Liver (tissue), 7 donors: ENCODE measurements at regions not wholly inside any gene's neighbourhood (a gene's known extent, or its start where the extent isn't known, plus 50 kb on each side); places are given as distances from the start of the nearest gene placed in this dataset.

ENCODE experiments used
- DNase-seq: peaks from one replicate; pipeline ENCODE4 v3.0.0-alpha.2; 2017; ENCODE audit warnings: low spot score
- H3K27ac ChIP-seq, 2 donors: one replicate each; pipeline ENCODE4 v1.7.0; 2013; ENCODE audit warnings: inconsistent platforms in 2 of 2, low read length in 2 of 2, control low read depth in 1 of 2, low read depth in 1 of 2, mild to moderate bottlenecking in 1 of 2
- H3K27me3 ChIP-seq, 4 donors: one replicate each; pipeline versions ENCODE4 v1.6.1 to v1.7.0; 2013; ENCODE audit warnings: low read length in 3 of 4, inconsistent platforms in 1 of 4, mild to moderate bottlenecking in 1 of 4, moderate library complexity in 1 of 4; ENCODE audit not compliant: control insufficient read depth in 4 of 4, insufficient read depth in 4 of 4
- H3K36me3 ChIP-seq, 4 donors: one replicate each; pipeline versions ENCODE4 v1.6.1 to v1.7.0; 2013; ENCODE audit warnings: low read length in 3 of 4, mild to moderate bottlenecking in 3 of 4, low read depth in 1 of 4, moderate library complexity in 1 of 4; ENCODE audit not compliant: control insufficient read depth in 4 of 4, insufficient read depth in 3 of 4
- H3K4me1 ChIP-seq, 4 donors: one replicate each; pipeline versions ENCODE4 v1.6.1 to v1.7.0; 2013; ENCODE audit warnings: low read length in 3 of 4, mild to moderate bottlenecking in 3 of 4, moderate library complexity in 1 of 4; ENCODE audit not compliant: control insufficient read depth in 4 of 4, insufficient read depth in 4 of 4
- H3K4me3 ChIP-seq, 3 donors: one replicate each; pipeline versions ENCODE4 v1.6.1 to v1.7.0; 2013; ENCODE audit warnings: low read length in 3 of 3, control low read depth in 1 of 3, low read depth in 1 of 3, mild to moderate bottlenecking in 1 of 3
- H3K9ac ChIP-seq, 2 donors: one replicate each; pipeline ENCODE4 v1.7.0; 2013; ENCODE audit warnings: low read length in 2 of 2, mild to moderate bottlenecking in 2 of 2, moderate library complexity in 2 of 2, control low read depth in 1 of 2, low read depth in 1 of 2
- H3K9me3 ChIP-seq, 4 donors: one replicate each; pipeline versions ENCODE4 v1.6.1 to v1.7.0; 2013; ENCODE audit warnings: low read length in 3 of 4; ENCODE audit not compliant: control insufficient read depth in 4 of 4
- ATF3 ChIP-seq: IDR thresholded peaks from 2 replicates; pipeline ENCODE4 v1.6.1; 2016; ENCODE audit warnings: antibody characterized with exemption
- EGR1 ChIP-seq, 2 donors: IDR thresholded peaks; 2 replicates each; pipeline ENCODE4 v1.6.1; 2016 to 2018; ENCODE audit warnings: antibody characterized with exemption in 2 of 2, low read depth in 2 of 2
- FOXA1 ChIP-seq: IDR thresholded peaks from 2 replicates; pipeline ENCODE4 v1.6.1; 2016; ENCODE audit warnings: antibody characterized with exemption
- FOXA2 ChIP-seq: IDR thresholded peaks from 2 replicates; pipeline ENCODE4 v1.6.1; 2016; ENCODE audit warnings: antibody characterized with exemption
- GABPA ChIP-seq, 2 donors: IDR thresholded peaks in 1 of 2; conservative IDR thresholded peaks in 1 of 2; 2 replicates each; pipeline ENCODE4 v1.6.1; 2016; ENCODE audit warnings: antibody characterized with exemption in 2 of 2, mild to moderate bottlenecking in 1 of 2, moderate library complexity in 1 of 2
- HNF4A ChIP-seq, 2 donors: conservative IDR thresholded peaks; 2 replicates each; pipeline ENCODE4 v1.6.1; 2016; ENCODE audit warnings: antibody characterized with exemption in 2 of 2, mild to moderate bottlenecking in 2 of 2
- HNF4G ChIP-seq: IDR thresholded peaks from 2 replicates; pipeline ENCODE4 v1.6.1; 2016; ENCODE audit warnings: antibody characterized with exemption
- MAX ChIP-seq: IDR thresholded peaks from 2 replicates; pipeline ENCODE4 v1.6.1; 2016; ENCODE audit warnings: antibody characterized with exemption
- NR2F2 ChIP-seq: IDR thresholded peaks from 2 replicates; pipeline ENCODE4 v1.6.1; 2016; ENCODE audit warnings: antibody characterized with exemption
- RAD21 ChIP-seq, 2 donors: IDR thresholded peaks; 2 replicates each; pipeline ENCODE4 v1.6.1; 2016; ENCODE audit warnings: antibody characterized with exemption in 2 of 2, mild to moderate bottlenecking in 2 of 2
- RXRA ChIP-seq, 2 donors: IDR thresholded peaks; 2 replicates each; pipeline ENCODE4 v1.6.1; 2017 to 2018; ENCODE audit warnings: antibody characterized with exemption in 2 of 2, mild to moderate bottlenecking in 1 of 2
- SP1 ChIP-seq: IDR thresholded peaks from 2 replicates; pipeline ENCODE4 v1.6.1; 2018; ENCODE audit warnings: antibody characterized with exemption, mild to moderate bottlenecking
- TAF1 ChIP-seq: conservative IDR thresholded peaks from 2 replicates; pipeline ENCODE4 v1.6.1; 2016; ENCODE audit warnings: antibody characterized with exemption, mild to moderate bottlenecking
- YY1 ChIP-seq: IDR thresholded peaks from 2 replicates; pipeline ENCODE4 v1.6.1; 2016; ENCODE audit warnings: antibody characterized with exemption, mild to moderate bottlenecking
- WGBS: extraction: QIAGEN DNeasy Blood & Tissue Kit; methylation state at CpG from one replicate; pipeline ENCODE4 v1.1.7; 2013; 5-methylcytosine and 5-hydroxymethylcytosine counted together
- TF ChIP-seq, protein P1 (sequence below): IDR thresholded peaks from 2 replicates; pipeline ENCODE4 v1.6.1; 2016; ENCODE audit warnings: antibody characterized with exemption
- TF ChIP-seq, protein P2 (sequence below): IDR thresholded peaks from 2 replicates; pipeline ENCODE4 v1.6.1; 2016; ENCODE audit warnings: antibody characterized with exemption, mild to moderate bottlenecking
- donor health status: healthy.
- donor health status: healthy.
- donor health status: healthy.
- donor health status: healthy.

DNA sequence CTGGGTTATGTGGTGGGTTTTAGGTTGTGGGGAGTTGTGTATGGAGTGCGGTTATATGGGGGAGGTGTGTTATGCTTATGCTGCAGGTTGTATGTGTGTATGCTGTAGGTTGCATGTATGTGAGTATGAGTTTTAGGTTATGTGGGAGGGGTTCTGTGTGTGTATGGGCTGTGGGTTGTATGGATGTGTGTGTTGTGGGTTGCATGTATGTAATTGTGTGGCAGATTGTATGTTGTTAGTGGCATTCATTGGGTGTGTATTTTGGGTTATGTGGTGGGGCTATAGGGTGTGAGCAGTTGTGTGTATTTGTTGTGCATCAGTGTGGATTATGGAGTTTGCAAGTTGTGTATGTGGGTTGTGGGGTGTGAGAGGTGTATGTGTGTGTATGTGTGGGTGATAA lies 277.4 kb downstream of the NPIPA8 start:
- H3K27ac ChIP-seq: no peak overlapping the region
- no peak overlapping the region for H3K9ac ChIP-seq
- no peaks in the 10 kb centered on the region for H3K9me3 ChIP-seq
- no peaks in the 10 kb centered on the region for H3K36me3 ChIP-seq
- no peaks in the 10 kb centered on the region for H3K27me3 ChIP-seq
- TF ChIP-seq, protein P1, sequence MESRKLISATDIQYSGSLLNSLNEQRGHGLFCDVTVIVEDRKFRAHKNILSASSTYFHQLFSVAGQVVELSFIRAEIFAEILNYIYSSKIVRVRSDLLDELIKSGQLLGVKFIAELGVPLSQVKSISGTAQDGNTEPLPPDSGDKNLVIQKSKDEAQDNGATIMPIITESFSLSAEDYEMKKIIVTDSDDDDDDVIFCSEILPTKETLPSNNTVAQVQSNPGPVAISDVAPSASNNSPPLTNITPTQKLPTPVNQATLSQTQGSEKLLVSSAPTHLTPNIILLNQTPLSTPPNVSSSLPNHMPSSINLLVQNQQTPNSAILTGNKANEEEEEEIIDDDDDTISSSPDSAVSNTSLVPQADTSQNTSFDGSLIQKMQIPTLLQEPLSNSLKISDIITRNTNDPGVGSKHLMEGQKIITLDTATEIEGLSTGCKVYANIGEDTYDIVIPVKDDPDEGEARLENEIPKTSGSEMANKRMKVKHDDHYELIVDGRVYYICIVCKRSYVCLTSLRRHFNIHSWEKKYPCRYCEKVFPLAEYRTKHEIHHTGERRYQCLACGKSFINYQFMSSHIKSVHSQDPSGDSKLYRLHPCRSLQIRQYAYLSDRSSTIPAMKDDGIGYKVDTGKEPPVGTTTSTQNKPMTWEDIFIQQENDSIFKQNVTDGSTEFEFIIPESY: no peak
- no peak for TF ChIP-seq RAD21 (IDR thresholded peaks at IDR 0.05)
- no peak for TF ChIP-seq GABPA (IDR thresholded peaks at IDR 0.05 in 1 of 2, conservative IDR thresholded peaks at IDR 0.05 in 1 of 2)
- no peak for TF ChIP-seq SP1
- TF ChIP-seq ATF3: no peak
- TF ChIP-seq RXRA (IDR thresholded peaks at IDR 0.05): no peak
- TF ChIP-seq HNF4G: no peak
- TF ChIP-seq FOXA2: no peak
- no peak for TF ChIP-seq HNF4A (conservative IDR thresholded peaks at IDR 0.05)
- TF ChIP-seq EGR1 (IDR thresholded peaks at IDR 0.05; ENCODE audit: low read depth in 2 of 2): no peak
- H3K4me1 ChIP-seq: no peaks in the 10 kb centered on the region
- DNase-seq: no peak
- H3K4me3 ChIP-seq: no peak overlapping the region
- 100% methylated on average over 1 of the region's 1 CpG for WGBS

DNA sequence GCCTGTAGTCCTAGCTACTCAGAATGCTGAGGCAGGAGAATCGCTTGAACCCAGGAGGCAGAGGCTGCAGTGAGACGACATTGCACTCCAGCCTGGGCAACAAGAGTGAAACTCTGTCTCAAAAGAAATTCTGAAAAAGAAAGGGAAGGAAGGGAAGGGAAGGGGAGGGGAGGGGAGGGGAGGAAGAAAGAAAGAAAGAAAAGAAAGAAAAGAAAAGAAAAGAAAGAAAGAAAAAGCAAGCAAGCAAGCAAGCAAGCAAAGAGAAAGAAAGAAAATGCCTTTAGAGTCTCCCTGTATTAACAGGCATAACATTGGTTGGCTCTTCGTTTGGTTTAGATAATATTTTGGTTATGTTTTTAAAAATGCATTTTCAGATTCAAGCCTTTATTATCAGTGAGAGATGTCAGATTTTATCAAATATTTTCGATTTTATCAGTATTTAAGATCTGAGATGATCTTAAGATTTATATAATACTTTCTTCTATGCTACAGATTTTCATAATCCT lies 281.1 kb downstream of the NPIPA8 start:
- H3K4me1 ChIP-seq: no peaks in the 10 kb centered on the region
- 63% methylated on average over 4 of the region's 4 CpGs for WGBS
- H3K9ac ChIP-seq: no peak overlapping the region
- TF ChIP-seq NR2F2: no peak
- TF ChIP-seq ATF3: no peak
- no peak for TF ChIP-seq RAD21 (IDR thresholded peaks at IDR 0.05)
- TF ChIP-seq FOXA2: no peak
- TF ChIP-seq TAF1: no peak
- no peak for TF ChIP-seq FOXA1
- TF ChIP-seq HNF4A (conservative IDR thresholded peaks at IDR 0.05): no peak
- no peak for TF ChIP-seq HNF4G
- no peak for TF ChIP-seq MAX
- no peak for TF ChIP-seq SP1
- no peak for TF ChIP-seq YY1
- no peak for TF ChIP-seq GABPA (IDR thresholded peaks at IDR 0.05 in 1 of 2, conservative IDR thresholded peaks at IDR 0.05 in 1 of 2)
- TF ChIP-seq, protein P2, sequence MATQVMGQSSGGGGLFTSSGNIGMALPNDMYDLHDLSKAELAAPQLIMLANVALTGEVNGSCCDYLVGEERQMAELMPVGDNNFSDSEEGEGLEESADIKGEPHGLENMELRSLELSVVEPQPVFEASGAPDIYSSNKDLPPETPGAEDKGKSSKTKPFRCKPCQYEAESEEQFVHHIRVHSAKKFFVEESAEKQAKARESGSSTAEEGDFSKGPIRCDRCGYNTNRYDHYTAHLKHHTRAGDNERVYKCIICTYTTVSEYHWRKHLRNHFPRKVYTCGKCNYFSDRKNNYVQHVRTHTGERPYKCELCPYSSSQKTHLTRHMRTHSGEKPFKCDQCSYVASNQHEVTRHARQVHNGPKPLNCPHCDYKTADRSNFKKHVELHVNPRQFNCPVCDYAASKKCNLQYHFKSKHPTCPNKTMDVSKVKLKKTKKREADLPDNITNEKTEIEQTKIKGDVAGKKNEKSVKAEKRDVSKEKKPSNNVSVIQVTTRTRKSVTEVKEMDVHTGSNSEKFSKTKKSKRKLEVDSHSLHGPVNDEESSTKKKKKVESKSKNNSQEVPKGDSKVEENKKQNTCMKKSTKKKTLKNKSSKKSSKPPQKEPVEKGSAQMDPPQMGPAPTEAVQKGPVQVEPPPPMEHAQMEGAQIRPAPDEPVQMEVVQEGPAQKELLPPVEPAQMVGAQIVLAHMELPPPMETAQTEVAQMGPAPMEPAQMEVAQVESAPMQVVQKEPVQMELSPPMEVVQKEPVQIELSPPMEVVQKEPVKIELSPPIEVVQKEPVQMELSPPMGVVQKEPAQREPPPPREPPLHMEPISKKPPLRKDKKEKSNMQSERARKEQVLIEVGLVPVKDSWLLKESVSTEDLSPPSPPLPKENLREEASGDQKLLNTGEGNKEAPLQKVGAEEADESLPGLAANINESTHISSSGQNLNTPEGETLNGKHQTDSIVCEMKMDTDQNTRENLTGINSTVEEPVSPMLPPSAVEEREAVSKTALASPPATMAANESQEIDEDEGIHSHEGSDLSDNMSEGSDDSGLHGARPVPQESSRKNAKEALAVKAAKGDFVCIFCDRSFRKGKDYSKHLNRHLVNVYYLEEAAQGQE: no peak
- TF ChIP-seq EGR1 (IDR thresholded peaks at IDR 0.05; ENCODE audit: low read depth in 2 of 2): no peak
- H3K9me3 ChIP-seq: no peaks in the 10 kb centered on the region
- no peak overlapping the region for H3K27ac ChIP-seq
- no peak overlapping the region for H3K4me3 ChIP-seq
- no peaks in the 10 kb centered on the region for H3K36me3 ChIP-seq
- DNase-seq: no peak
- no peaks in the 10 kb centered on the region for H3K27me3 ChIP-seq
